HL-60 (cell line): ENCODE measurements at regions not wholly inside any gene's neighbourhood (a gene's known extent, or its start where the extent isn't known, plus 50 kb on each side); places are given as distances from the start of the nearest gene placed in this dataset.

Experiments
- CTCF ChIP-seq: IDR thresholded peaks from one replicate; pipeline ENCODE4 v1.5.1; 2011; ENCODE audit warnings: low read length, control low read depth, inconsistent platforms; ENCODE audit not compliant: insufficient read depth
- GABPA ChIP-seq: IDR thresholded peaks from 2 replicates; pipeline ENCODE4 v1.6.1; 2012; ENCODE audit warnings: low read depth

- no peak for TF ChIP-seq CTCF
- TF ChIP-seq GABPA = no peak
Measured at GRCh38 chr4:12791536-12791935, 692.6 kb downstream of the RAB28 start.
